AG20443 (cell line): ENCODE measurements at regions not wholly inside any gene's neighbourhood (a gene's known extent, or its start where the extent isn't known, plus 50 kb on each side); places are given as distances from the start of the nearest gene placed in this dataset.
"Not testable (repeated sequence)": the region's sequence is repeated elsewhere in the genome, so short reads cannot be mapped to it uniquely, and the experiment has no call there.

Experiments used
- DNase-seq: peaks from one replicate; pipeline ENCODE4 v3.0.0; 2012; ENCODE audit warnings: low spot score, mixed read lengths

DNA sequence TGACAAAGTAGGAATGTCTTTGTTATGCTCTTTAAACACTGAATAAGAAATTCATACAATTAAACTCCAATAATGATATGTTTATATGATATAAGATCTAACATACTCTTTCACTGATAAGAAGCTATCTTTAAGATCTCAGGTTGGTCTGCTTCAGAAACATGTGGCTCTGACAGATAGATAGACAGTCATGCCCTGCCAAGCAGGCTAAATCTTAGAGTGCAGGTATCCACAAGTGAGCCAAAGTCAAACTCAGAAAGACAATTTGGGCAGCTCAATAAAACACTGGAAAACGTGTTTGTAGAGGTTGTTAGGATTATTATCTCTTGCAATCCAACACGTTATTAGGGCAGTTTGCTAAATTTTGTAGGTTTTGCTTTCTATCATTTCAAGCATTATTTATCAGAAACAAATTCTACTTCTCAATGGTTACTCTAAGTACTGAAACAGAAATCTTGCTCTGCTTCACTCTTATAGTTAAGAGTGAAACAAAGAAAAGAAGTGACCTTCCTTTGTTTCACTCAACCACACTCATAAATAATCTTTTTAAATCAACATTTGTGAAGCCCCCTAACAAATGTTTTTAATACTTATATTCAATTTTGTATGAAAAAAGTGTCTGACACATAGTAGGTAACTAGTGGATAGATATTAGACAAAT lies 1255.6 kb downstream of the DIAPH3 start:
- DNase-seq, result no peak

DNA sequence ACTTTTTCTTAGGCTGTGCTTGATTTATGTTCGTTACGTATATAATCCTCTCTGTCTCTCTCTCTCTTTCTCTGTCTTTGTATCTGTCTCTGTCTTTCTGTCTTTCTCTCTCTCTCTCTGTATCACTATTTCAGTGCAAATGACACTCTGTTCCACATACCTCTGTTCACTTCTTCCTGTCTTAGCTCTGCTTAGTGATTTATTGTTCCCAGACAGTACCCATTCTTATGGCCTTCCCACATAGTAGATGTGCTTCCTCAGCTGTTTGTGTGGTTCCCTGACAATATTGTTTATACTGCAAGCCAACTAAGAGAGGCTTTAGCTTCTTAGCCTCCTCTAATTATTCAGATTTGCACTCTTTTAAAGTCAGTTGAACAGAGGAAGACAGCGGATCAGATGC lies 1244.2 kb downstream of the DIAPH3 start:
- no peak for DNase-seq

DNA sequence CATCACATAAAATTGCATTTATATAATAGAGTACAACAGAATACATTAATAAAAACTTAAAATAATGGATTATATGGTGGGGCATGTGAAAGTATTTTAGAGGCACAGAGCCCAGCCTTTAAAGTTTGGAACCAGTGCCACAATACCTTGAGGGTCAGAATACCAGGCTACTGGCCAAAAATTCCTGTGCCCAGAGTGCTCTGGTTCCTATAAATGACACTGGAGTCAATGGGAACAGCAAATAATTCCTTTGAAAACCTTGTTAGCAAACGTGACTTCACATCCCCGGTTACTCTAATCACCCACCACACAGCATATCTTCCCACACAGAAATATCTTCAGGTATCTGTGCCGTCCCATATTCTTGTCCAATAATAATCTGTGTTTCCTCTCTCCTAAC lies 1242.6 kb downstream of the DIAPH3 start:
- no peak for DNase-seq

DNA sequence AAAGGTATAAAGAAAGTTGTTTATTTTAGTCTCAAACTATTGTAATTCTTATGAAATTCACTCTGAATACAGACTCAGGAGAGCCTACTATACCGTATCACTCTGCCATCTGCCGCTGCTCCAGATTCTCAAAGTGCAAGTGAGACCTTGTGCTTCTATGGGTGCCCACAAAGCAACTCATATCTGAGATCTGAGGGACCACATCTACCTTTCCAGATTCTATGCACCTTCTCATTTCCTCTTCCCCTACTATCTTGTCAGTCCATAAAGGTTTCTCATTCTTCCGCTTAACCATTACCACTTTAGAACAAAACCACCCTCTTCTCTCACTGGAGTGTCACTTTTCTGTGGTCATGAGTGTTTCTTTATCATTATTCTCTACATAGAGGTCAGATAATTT lies 1236.9 kb downstream of the DIAPH3 start:
- no peak for DNase-seq

DNA sequence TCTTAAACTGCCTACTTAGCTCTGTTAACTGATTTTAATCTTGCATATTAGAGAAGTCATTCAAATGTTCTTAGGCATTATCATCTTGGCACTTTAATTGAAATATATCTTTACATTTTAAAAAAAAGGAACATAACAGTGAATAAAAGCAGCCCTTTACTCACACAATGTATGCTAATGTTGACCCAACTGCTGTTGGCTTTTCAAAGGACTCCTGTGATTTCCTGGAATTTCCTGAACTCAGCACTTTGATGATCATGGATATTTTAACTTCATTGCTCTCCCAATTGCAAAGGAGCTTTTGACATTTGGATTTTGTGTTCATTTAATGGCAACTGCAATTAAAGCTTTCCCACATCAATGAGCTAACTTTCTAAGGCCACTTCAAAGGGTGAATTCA lies 1230.3 kb downstream of the DIAPH3 start:
- no peak for DNase-seq

DNA sequence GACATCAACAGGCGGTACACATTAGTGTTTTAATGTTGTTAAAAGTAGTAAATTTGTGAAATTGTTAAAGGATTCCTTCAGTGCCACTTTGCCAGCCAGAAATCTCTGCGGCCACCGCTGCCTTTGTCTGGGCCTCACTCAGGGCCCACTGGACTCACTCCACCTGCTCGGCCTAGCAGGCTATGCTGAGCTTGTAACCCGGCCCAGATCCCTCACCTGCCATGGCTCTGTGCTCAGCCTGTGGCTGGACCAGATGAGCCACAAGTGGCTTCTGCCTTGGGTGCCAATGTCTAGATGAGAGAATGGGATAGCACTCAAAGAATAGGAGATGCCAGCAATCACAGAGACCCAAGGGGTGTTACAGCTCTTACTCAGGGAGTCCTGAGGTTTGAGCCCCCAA lies 1228.0 kb downstream of the DIAPH3 start:
- DNase-seq, result no peak

DNA sequence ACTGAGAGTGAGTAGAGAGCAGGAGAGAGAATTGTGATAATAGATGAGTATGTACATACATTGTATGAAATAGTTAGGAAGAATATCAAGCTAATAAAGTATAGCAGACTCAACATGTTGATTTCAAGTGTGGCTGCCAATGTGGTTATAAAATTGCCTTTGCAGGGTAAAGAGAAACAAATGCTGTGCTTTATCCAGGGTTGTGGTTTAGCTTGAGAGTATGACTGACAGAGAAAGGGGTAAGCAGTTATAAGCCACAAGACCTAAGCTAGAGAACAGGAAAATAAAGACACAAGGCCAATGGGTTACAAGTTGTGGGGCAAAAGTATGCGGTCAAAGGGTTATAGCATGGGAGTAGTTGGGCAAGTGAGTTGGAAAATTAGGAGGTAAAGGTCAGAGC lies 1217.5 kb downstream of the DIAPH3 start:
- no peak for DNase-seq

DNA sequence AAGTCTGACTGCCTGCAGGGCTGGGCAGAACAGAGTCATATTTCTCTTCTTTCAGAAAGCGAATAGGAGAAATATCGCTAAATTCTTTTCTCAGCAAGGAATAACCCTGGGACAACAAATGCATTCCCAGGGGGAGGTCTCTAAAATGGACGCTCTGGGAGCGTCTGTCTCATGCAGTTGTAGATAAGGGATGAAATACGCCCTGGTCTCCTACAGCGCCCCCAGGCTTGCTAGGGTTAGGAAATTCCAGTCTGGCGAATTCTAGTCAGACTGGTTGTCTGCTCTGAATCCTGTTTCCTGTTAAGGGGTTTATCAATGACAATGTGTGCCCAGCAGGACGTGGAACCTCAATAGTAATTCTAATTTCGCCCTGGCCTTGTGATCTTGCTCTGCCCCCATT lies 1214.1 kb downstream of the DIAPH3 start:
- no peak for DNase-seq

DNA sequence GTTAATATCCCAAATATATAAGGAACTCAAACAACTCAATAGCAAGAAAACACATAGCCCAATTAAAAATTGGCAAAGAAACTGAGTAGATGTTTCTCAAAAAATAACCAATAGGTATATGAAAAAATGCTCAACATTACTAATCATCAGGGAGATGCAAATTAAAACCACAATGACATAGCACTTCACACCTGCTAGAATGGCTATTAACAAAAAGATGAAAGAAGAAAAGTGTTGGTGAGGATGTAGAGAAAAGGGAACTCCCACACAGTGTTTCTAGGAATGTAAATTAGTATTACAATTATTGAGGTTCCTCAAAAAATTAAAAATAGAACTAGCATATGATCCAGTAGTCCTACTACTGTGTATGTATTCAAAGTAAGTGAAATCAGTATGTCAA lies 1212.8 kb downstream of the DIAPH3 start:
- no peak for DNase-seq

DNA sequence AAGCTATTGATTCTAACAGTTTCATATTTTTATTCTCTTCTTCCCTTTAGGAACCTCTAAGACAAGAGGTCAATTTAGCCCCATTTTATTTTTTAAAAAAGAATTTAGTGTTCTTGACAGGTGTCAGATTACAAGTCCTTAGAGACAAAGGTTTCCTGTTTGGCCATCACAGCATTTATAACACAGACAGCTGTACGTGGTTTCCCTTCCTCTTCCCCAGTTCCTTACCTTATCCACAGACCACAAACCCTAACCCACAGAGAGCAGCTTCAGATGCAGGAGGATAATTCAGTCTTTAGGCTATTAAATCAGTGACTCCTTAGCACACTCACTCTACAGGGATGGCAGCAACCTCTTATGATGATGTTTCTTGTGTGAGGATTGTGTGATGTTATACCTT lies 1210.1 kb downstream of the DIAPH3 start:
- no peak for DNase-seq

DNA sequence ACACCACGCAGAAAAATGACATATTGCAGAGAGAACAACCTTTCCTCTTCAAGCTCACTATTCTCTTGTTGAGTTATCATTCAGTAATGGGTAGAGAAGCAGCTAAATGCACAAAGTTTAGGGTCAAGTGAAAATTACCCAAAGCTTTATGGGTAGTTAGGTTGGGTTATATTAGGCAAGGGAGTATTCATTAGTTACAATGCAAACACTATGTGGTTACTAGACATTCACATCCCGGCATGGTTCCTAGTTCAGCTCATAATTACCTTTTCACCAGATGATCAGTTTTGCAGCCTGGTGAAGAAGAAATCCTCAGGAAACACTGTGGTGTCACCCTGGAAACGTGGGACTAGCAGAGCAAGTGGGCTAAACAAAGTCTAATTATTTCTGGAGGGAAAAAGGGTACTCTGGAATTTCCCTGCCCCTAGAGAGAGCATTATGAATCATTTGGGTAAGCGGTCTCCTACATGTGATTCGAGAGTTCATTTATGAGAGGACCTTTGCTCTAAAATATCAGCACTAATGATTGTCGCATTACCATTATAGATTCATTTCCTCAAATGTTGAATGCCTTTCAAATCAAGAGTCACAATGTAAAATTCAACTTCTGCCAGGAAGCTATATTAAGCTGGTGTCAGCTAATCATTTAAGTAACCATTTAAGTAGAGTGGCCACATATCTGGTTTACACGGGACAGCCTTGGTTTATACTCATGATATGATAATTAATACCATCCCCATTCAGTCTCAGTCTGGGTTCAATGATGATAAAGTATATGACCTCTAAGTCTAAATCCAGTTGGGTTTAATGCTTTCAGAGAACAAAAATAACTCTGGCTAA lies 1208.0 kb downstream of the DIAPH3 start:
- no peak for DNase-seq

DNA sequence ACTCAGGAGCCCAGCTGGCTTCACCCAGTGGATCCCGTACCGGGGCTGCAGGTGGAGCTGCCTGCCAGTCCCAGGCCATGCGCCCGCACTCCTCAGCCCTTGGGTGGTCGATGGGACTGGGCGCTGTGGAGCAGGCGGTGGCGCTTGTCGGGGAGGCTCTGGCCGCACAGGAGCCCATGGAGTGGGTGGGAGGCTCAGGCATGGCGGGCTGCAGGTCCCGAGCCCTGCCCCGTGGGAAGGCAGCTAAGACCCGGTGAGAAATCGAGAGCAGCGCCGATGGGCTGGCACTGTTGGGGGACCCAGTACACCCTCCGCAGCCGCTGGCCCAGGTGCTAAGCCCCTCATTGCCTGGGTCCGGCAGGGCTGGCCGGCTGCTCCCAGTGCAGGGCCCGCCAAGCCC lies 1205.6 kb downstream of the DIAPH3 start:
- not testable (repeated sequence) for DNase-seq

DNA sequence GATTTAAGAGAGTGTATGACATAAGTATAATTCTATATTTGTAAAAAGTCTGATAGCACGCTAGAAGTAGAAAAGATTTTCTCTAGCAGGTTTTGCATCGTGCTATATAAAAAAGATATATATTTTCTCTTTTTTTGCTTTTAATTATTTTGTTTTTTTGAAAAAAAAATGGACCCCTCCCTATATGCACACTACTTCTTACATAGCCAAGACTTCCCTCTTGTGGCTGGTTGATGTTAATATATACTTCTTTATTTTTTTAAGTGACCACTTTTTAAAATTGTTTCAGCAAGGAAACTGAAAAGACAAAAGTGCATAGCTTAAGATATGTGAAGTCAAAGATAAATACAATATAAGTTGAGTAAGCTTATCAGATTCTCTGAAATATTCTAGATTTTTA lies 1202.8 kb downstream of the DIAPH3 start:
- no peak for DNase-seq

DNA sequence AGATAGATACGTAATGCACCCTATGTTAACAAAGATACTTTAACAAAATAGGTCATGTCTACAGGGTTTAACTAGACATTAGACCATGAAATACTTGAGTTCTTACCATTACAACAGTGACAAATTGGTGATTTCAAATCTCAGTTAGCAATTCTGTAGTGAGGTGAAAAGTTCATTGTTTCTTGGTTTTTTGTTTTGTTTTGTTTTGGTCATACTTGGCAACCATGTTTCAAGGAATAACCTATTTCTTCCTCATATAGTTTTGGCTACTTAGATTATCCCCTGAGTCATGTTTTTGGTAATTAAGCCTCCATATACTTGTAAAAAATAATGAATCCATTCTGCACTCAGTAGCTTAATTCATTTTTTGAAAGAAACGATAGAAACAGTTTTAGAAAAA lies 1200.4 kb downstream of the DIAPH3 start:
- DNase-seq, result no peak

DNA sequence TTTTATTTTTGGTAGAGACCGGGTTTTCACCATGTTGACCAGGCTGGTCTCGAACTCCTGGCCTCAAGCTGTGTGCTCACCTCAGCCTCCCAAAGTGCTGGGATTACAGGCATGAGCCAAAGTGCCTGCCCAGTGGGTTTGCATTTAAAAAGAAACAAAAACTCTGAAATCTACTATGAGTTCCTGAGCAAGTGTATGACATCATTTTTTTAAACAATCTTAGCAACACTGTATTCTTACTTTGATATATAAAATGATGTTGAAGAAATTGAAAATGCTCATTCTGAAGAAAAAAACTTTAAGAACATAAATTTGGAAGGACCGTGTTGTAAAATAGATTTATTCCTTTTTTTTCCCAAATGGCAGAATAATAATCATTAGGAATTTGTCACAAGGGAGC lies 1199.7 kb downstream of the DIAPH3 start:
- DNase-seq, result no peak

DNA sequence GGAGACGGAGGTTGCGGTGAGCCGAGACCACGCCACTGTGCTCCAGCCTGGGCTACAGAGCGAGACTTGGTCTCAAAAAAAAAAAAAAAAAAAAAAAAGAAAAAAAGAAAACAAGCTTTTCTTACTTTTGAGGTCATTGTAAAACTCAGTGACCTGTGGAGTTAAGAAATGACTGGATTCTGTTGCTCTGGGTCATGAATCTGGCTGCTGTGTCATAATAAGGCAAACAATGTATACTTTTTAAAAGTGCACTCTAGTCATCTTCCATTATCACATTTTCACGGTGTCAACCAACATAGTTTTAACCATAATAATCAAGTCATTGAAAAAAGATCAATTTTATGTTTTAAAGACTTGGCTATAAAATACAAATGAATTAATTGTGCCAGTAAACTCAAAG lies 1186.6 kb downstream of the DIAPH3 start:
- DNase-seq, result no peak

DNA sequence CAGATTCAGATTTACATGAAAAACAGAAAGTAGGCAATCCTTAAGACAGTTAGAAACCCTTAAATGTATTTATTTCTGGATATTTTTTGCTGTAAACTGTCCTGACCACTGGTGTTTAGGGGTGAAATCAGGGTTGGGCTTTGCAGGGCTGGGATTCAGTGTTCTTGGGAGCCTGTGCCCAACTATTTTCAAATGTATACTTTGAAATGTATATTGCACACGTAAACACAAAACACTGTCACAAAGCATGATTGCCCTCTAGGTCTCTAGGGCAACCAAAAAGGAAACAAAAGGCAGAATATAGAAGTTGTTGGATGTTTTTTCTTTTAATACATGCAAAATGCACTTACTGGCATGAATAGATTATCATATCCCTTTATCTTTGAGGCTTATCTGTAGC lies 1185.4 kb downstream of the DIAPH3 start:
- no peak for DNase-seq

DNA sequence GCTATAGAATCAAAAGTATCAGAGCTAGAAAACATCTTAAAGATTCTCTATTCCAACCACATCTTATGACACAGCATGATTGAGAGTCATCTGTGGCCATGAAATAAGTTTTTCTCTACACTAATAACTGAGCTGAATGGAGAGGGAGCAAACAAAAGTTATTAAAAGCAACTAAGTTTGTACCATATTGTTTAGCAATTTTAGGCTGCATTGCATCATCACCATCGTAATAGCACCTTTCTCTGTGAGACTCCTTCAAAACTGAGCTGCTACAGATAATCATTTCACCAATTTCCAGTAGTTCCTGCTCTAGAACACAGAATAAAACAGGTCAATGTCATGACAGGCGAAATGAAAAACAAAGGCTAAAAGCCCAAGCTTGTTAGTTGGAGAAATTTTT lies 1183.9 kb downstream of the DIAPH3 start:
- DNase-seq, result no peak

DNA sequence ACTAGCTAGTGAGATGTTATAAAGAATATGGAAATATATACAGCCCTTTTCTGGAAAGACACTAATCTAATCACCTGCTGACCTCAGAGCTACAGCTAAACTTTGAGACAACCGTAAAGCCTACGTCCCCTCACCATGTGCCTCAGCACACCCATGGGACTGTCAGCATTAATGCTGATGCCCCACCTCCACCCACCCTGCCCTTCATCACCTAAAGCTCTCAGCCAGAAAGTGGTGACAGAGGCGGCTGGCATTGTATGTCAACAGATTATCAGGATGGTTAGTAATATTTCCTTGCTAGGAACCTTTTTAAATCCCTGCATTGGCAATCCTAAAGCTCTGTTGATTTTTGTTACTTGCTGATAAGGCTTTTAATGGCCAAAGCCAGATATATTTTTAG lies 1177.9 kb downstream of the DIAPH3 start:
- DNase-seq, result no peak

DNA sequence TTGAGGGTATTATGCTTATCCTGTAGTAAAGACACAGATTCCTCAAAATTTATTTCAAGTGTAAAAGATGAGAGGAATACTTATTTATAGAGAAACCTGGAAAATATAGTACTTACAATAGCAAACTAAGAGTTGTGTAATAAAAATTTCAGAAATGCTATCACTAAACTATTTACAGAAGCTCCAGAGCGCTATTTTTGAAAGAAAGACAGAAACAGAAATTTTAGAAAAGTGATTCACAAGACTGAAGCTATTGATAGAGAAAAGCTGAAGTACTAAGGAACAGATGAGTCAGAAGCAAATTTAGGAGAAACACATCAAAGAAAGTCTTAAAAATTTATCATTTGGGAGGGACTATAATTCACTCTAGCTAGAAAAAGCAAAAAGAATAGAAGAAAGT lies 1174.2 kb downstream of the DIAPH3 start:
- no peak for DNase-seq

DNA sequence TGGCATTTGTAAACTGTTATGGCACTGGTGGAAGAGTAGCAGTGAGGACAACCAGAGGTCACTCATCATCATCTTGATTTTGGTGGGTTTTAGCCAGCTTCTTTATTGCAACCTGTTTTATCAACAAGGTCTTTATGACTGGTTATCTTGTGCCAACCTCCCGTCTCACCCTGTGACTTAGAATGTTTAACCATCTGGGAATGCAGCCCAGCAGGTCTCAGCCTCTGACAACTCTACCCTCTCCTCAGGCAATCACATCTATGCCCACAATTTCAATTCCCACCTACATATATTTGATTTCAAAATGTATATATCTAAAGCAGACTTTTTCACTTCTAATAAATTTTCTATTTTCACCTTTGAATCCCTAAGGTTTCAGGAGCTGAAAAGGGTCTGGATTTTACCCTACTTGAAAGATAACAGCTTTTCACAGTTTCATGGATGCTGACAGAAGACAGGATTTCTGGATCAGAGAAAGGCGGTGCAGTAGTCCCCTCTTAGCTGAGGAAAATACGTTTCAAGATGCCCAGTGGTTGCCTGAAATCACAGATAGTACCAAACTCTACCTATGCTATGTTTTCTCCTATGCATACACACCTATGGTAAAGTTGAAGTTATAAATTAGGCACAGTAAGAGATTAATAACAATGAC lies 1171.8 kb downstream of the DIAPH3 start:
- no peak for DNase-seq

DNA sequence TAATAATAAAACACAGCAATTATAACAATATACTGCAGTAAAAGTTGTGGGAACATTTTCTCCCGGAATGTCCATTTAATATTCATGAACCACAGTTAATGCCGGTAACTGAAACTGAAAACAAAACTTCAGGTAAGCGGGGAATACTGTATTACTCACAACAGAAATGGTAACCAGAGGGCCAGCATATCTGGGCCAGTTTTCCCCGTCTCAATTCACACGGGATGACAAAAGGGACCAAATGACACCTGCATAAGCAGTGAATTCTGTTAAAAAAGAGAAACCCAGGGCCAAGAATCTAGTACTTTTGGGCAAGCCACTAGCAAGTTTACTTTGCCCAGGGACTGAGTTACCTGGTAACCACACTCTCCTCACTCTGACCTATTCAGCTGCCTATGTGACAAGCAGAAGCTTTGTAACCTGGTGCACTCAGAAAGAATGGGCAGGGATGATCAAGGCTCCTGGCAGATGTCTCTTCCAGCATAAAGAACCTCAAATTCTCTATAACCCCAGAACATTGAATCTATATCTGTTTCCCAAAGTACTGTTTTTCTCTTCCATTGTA lies 1171.2 kb downstream of the DIAPH3 start:
- DNase-seq, result no peak

DNA sequence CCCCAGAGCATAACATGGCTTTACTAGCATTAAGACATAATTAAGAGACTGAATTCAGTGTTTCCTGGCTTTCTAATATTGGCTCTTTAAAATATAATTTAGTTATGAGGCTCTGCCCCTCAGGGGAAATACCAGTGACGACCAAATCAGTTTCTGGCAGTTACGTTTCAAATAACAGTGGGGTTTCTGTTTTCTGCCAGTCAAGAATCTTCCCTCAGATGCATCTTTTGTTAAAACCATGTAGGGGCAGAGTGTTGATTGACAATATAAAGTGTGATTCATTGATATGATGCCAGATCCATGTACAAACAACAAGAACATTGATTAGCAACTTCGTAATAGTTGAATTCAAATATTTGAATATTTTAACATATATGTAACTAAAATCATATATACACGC lies 1169.7 kb downstream of the DIAPH3 start:
- no peak for DNase-seq
